MM.1S (cell line): ENCODE measurements at regions not wholly inside any gene's neighbourhood (a gene's known extent, or its start where the extent isn't known, plus 50 kb on each side); places are given as distances from the start of the nearest gene placed in this dataset.
"Not testable (repeated sequence)": the region's sequence is repeated elsewhere in the genome, so short reads cannot be mapped to it uniquely, and the experiment has no call there.

Experiments
- DNase-seq: peaks from one replicate; pipeline ENCODE4 v3.0.0-alpha.2; 2015
- H2AFZ ChIP-seq: fragments of 300-600 bp; sonication (generic); 2 replicates; pipeline ENCODE4 v1.6.0; 2016; ENCODE audit warnings: antibody characterized with exemption, low read length
- H3F3A ChIP-seq: fragments of 300-600 bp; sonication (generic); 2 replicates; pipeline ENCODE4 v1.6.1; 2016; ENCODE audit warnings: mild to moderate bottlenecking, antibody characterized with exemption, low read length, moderate library complexity, mixed read lengths; ENCODE audit not compliant: insufficient read depth
- H3K27ac ChIP-seq: fragments of 300-600 bp; sonication (generic); 2 replicates; pipeline ENCODE4 v1.5.1; 2016; ENCODE audit warnings: mild to moderate bottlenecking, low read length
- H3K27me3 ChIP-seq: fragments of 300-600 bp; sonication (generic); replicated peaks from 2 replicates; pipeline ENCODE4 v1.6.0; 2016; ENCODE audit warnings: low read length; ENCODE audit not compliant: insufficient read depth
- H3K36me3 ChIP-seq: fragments of 300-600 bp; sonication (generic); replicated peaks from 2 replicates; pipeline ENCODE4 v1.6.1; 2016; ENCODE audit warnings: mild to moderate bottlenecking, low read length, mixed read lengths; ENCODE audit not compliant: insufficient read depth
- H3K4me1 ChIP-seq: fragments of 300-600 bp; sonication (generic); 2 replicates; pipeline ENCODE4 v1.6.1; 2016; ENCODE audit warnings: low read length, mixed read lengths
- H3K4me2 ChIP-seq: fragments of 300-600 bp; sonication (generic); 2 replicates; pipeline ENCODE4 v1.6.0; 2016; ENCODE audit warnings: low read depth, low read length
- H3K4me3 ChIP-seq: fragments of 300-600 bp; sonication (generic); 2 replicates; pipeline ENCODE4 v1.5.1; 2016; ENCODE audit warnings: low read length, mixed read lengths
- H3K79me2 ChIP-seq: fragments of 300-600 bp; sonication (generic); 2 replicates; pipeline ENCODE4 v1.6.1; 2016; ENCODE audit warnings: mixed run types, low read length, mixed read lengths
- H3K9ac ChIP-seq: fragments of 300-600 bp; sonication (generic); 2 replicates; pipeline ENCODE4 v1.6.1; 2016; ENCODE audit warnings: low read length, mixed read lengths
- H3K9me2 ChIP-seq: fragments of 300-600 bp; sonication (generic); replicated peaks from 2 replicates; pipeline ENCODE4 v1.6.1; 2016; ENCODE audit warnings: mild to moderate bottlenecking, low read length, mixed read lengths; ENCODE audit not compliant: insufficient read depth
- H3K9me3 ChIP-seq: fragments of 300-600 bp; sonication (generic); replicated peaks from 2 replicates; pipeline ENCODE4 v1.6.1; 2016; ENCODE audit warnings: mild to moderate bottlenecking, low read length, mixed read lengths; ENCODE audit not compliant: insufficient read depth
- H4K20me1 ChIP-seq: fragments of 300-600 bp; sonication (generic); 2 replicates; pipeline ENCODE4 v1.6.1; 2016; ENCODE audit warnings: mild to moderate bottlenecking, low read length, moderate library complexity, mixed read lengths; ENCODE audit not compliant: insufficient read depth
- CTCF ChIP-seq: fragments of 300-600 bp; sonication (generic); IDR thresholded peaks from 2 replicates; pipeline ENCODE4 v1.5.1; 2016; ENCODE audit warnings: antibody characterized with exemption, low read length, mixed read lengths
- EZH2 ChIP-seq: fragments of 300-600 bp; sonication (generic); optimal IDR thresholded peaks from 2 replicates; pipeline ENCODE3; 2017; ENCODE audit warnings: low read depth, mild to moderate bottlenecking, antibody characterized with exemption, low read length, mixed read lengths
- EZH2phosphoT487 ChIP-seq: fragments of 300-600 bp; sonication (generic); IDR thresholded peaks from 2 replicates; pipeline ENCODE4 v1.6.1; 2018; ENCODE audit warnings: antibody characterized with exemption, low read length

- not testable (repeated sequence) for H3K36me3 ChIP-seq, H3K4me1 ChIP-seq, H2AFZ ChIP-seq, H3K79me2 ChIP-seq, H3K9ac ChIP-seq, H3K9me3 ChIP-seq, H3F3A ChIP-seq, H3K4me2 ChIP-seq, DNase-seq, H3K9me2 ChIP-seq, H3K4me3 ChIP-seq, H4K20me1 ChIP-seq, H3K27ac ChIP-seq
- H3K27me3 ChIP-seq = peaks cover 41% of the 10 kb centered on the region
Measured at GRCh38 chr17:43345515-43345914, 53.3 kb upstream of the ARL4D start.

DNA sequence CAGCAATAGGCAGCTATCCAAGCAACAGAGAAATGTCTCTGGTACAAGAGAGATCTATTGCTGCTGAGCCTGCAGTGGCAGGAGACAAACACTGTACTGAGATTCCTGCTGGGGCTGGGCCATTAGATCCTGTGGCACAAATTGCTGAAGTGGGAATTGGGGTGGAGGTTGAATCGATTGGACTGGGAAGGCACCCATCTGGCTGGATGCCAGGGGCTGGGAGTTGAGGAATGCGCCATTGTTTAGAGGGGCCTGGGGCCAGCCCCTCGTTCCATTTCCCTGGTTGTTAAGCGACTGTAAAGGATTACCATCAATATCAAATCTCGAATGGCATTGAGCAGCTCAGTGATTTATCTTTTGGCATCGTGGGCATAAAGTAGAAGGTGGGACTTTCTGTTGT is 54.1 kb upstream of the ARL4D start:
- Histone ChIP-seq H3K4me1 (no peaks in the 10 kb centered on the region), H3K36me3 (no peaks in the 10 kb centered on the region), H3K9me3 (0 out of 2 replicates have a peak, but pooled peaks cover 3% of the 10 kb centered on the region), H4K20me1 (no peaks in the 10 kb centered on the region), H3K27me3 (peaks cover 46% of the 10 kb centered on the region), H3K79me2 (no peaks in the 10 kb centered on the region), H3K9me2 (no peaks in the 10 kb centered on the region), H3K4me2 (no peak overlapping the region), H3K4me3 (no peak overlapping the region), H3K27ac (no peak overlapping the region), H3K9ac (no peak overlapping the region), H3F3A (no peaks in the 10 kb centered on the region), H2AFZ (no peak overlapping the region)
- no peak for DNase-seq
- TF ChIP-seq EZH2 (no peak), EZH2phosphoT487 (no peak), CTCF (no peak)

DNA sequence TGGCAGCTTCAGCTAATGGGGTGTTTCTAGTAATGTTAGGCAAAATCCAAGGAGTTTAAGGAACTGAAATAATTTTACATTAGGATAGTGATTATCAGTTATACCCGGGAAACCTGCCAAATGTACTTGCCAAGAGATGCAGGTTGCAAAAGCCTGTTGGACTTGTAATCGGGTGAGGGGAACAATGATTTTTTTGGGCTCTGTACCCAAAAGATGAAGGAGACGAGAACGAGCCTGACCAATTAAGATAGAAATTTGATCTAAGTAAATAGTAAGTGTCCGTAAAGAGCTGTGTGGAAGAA is 56.3 kb upstream of the ARL4D start:
- no peak overlapping the region for H2AFZ ChIP-seq
- H3K36me3 ChIP-seq = no peaks in the 10 kb centered on the region
- H3K4me2 ChIP-seq = no peak overlapping the region

More for the DNA sequence above, 56.3 kb upstream of the ARL4D start:
- Histone ChIP-seq H3K4me1 (no peaks in the 10 kb centered on the region), H4K20me1 (no peaks in the 10 kb centered on the region), H3K9ac (no peak overlapping the region), H3K27me3 (peaks cover 49% of the 10 kb centered on the region), H3K4me3 (no peak overlapping the region), H3K9me3 (no peaks in the 10 kb centered on the region), H3F3A (no peaks in the 10 kb centered on the region), H3K9me2 (no peaks in the 10 kb centered on the region), H3K79me2 (no peaks in the 10 kb centered on the region), H3K27ac (no peak overlapping the region)
- no peak for DNase-seq
- TF ChIP-seq EZH2 (no peak), CTCF (no peak), EZH2phosphoT487 (no peak)
